ENCODE measurements at regions not wholly inside any gene's neighbourhood (a gene's known extent, or its start where the extent isn't known, plus 50 kb on each side); places are given as distances from the start of the nearest gene placed in this dataset.

DNA sequence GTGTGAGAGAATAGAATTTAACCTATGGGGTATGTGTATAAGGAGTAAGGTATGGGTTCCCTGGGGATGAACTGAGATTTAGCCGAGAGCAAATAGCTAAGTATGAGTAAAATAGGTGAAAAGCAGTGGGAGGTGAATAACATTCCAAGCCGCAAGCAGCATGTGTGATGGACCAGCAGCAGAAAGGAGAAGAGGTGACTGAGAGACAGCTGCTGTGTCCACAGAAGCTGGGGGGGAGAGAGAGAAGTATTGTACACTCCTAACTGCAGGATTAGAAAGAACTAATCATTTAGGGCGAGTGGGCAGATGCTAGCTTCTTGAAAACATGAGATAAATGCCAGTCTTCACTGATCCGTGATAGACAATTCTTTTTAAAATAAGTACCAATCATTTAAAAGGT lies 296.0 kb downstream of the KLHL4 start:
- 80 to 83% methylated on average over 1 of the region's 4 CpGs for WGBS, 2 experiments (ENCODE audit: insufficient coverage in 2 of 2)
- Histone ChIP-seq H3K4me1 (ENCODE audit: control insufficient read depth, insufficient read depth, low read length, poor library complexity, severe bottlenecking) (no peaks in the 10 kb centered on the region), H3K4me3 (ENCODE audit: extremely low read depth, insufficient read depth, low read length, poor library complexity, severe bottlenecking) (no peak overlapping the region), H3K36me3 (ENCODE audit: control insufficient read depth, insufficient read depth, low read length) (no peaks in the 10 kb centered on the region), H3K27ac (ENCODE audit: low read depth, low read length, severe bottlenecking) (no peak overlapping the region), H3K9me3 (ENCODE audit: control insufficient read depth, low read length) (no peaks in the 10 kb centered on the region)

DNA sequence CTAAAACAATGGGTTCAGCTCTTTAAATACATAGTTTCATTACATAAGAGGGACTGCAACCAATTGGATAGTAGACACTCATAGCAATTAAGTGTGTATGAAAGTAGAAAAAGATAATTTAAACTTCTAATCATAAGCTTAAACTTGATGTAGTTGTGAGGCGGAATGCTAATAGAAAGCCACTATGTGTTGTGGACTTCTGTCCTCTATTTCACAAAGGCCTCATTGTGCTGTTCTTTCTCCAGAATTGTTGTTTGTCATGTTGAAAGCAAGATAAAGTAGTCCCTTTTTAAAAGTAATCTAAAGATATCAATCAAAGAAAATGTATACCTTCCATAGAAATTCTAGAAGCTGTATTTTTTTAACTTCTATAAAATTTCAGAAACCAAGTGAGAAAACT lies 329.4 kb downstream of the KLHL4 start:
- Histone ChIP-seq H3K4me1 (ENCODE audit: control insufficient read depth, insufficient read depth, low read length, poor library complexity, severe bottlenecking) (no peaks in the 10 kb centered on the region), H3K9me3 (ENCODE audit: control insufficient read depth, low read length) (no peaks in the 10 kb centered on the region), H3K27ac (ENCODE audit: low read depth, low read length, severe bottlenecking) (no peak overlapping the region), H3K36me3 (ENCODE audit: control insufficient read depth, insufficient read depth, low read length) (no peaks in the 10 kb centered on the region), H3K4me3 (ENCODE audit: extremely low read depth, insufficient read depth, low read length, poor library complexity, severe bottlenecking) (no peak overlapping the region)
- WGBS, 2 experiments (ENCODE audit: insufficient coverage in 2 of 2) = no CpG with 5 or more reads among the region's 1 CpG

DNA sequence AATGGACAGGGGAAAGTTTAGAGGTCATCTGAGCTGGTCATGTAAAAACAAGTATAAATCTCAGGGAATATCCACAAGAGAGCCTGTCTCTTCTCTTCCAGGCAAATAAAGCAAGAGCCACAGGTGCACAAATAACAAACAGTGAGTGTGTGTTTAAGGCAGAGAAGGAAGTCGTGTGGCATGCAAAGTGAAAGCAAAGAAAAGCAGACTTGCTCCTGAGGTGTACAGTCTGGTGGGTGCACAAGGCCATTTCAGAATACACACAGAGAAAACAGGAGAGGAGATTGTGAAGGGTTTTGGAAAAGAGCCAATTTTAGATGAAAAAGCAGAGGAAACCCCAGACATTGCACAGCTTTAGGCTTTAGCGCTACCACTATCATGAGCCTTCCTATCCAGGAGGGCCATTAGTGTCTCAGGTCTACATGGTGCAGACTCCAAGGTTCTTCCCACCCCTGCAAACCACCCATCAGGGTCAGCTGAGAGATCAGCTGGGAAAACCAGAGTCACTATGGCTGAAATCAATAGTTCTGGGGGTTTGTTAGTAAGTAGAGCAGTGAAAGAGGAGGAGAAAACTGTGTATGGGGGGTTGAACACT lies 355.8 kb downstream of the KLHL4 start:
- no peak overlapping the region for H3K27ac ChIP-seq (ENCODE audit: low read depth, low read length, severe bottlenecking)
- 100% methylated on average over 1 to 2 of the region's 2 CpGs for WGBS, 2 experiments (ENCODE audit: insufficient coverage in 2 of 2)
- H3K36me3 ChIP-seq (ENCODE audit: control insufficient read depth, insufficient read depth, low read length) = no peaks in the 10 kb centered on the region
- no peaks in the 10 kb centered on the region for H3K4me1 ChIP-seq (ENCODE audit: control insufficient read depth, insufficient read depth, low read length, poor library complexity, severe bottlenecking)
- no peak overlapping the region for H3K4me3 ChIP-seq (ENCODE audit: extremely low read depth, insufficient read depth, low read length, poor library complexity, severe bottlenecking)
- H3K9me3 ChIP-seq (ENCODE audit: control insufficient read depth, low read length) = no peaks in the 10 kb centered on the region

DNA sequence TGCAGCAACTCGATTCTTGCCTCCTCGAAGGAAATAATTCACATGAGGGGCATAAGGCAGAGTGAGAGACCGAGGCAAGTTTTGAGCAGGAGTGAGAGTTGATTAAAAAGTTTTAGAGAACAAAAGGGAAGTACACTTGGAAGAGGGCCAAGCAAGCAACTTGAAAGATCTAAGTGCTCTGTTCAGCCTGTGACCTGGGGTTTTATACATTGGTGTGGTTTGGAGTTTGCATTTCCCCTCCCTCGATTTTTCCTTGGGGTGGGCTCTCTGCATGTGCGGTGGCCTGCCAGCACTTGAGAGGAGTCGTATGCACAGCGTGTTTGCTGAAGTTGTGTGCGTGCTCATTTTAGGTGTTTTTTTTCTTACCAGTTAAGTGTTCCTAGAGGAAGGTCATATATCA lies 356.4 kb downstream of the KLHL4 start:
- Histone ChIP-seq H3K36me3 (ENCODE audit: control insufficient read depth, insufficient read depth, low read length) (no peaks in the 10 kb centered on the region), H3K27ac (ENCODE audit: low read depth, low read length, severe bottlenecking) (no peak overlapping the region), H3K4me1 (ENCODE audit: control insufficient read depth, insufficient read depth, low read length, poor library complexity, severe bottlenecking) (no peaks in the 10 kb centered on the region), H3K4me3 (ENCODE audit: extremely low read depth, insufficient read depth, low read length, poor library complexity, severe bottlenecking) (no peak overlapping the region), H3K9me3 (ENCODE audit: control insufficient read depth, low read length) (no peaks in the 10 kb centered on the region)
- 100% methylated on average over 3 of the region's 8 CpGs; no CpG with 5 or more reads in 1 of the 2 experiments for WGBS, 2 experiments (ENCODE audit: insufficient coverage in 2 of 2)

DNA sequence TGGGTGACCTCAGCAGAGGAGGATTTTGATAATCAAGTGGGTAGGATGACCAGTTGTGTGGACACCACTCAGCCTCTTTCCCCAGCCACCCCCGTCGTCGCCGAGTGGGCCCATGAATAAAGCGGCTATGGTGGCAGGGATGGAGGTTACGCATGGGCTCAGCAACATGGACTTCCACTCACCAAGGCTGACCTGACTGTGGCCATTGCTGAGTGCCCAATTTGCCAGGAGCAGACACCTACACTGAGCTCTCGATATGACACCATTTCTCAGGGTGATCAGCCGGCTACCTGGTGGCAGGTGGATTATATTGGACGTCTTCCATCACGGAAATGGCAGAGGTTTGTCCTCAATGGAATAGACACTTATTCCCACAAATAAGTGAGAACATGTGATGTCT lies 361.3 kb downstream of the KLHL4 start:
- Histone ChIP-seq H3K27ac (ENCODE audit: low read depth, low read length, severe bottlenecking) (no peak overlapping the region), H3K36me3 (ENCODE audit: control insufficient read depth, insufficient read depth, low read length) (no peaks in the 10 kb centered on the region), H3K9me3 (ENCODE audit: control insufficient read depth, low read length) (no peaks in the 10 kb centered on the region), H3K4me3 (ENCODE audit: extremely low read depth, insufficient read depth, low read length, poor library complexity, severe bottlenecking) (no peak overlapping the region), H3K4me1 (ENCODE audit: control insufficient read depth, insufficient read depth, low read length, poor library complexity, severe bottlenecking) (no peaks in the 10 kb centered on the region)
- WGBS, 2 experiments (ENCODE audit: insufficient coverage in 2 of 2) = 90% methylated on average over 2 of the region's 10 CpGs

DNA sequence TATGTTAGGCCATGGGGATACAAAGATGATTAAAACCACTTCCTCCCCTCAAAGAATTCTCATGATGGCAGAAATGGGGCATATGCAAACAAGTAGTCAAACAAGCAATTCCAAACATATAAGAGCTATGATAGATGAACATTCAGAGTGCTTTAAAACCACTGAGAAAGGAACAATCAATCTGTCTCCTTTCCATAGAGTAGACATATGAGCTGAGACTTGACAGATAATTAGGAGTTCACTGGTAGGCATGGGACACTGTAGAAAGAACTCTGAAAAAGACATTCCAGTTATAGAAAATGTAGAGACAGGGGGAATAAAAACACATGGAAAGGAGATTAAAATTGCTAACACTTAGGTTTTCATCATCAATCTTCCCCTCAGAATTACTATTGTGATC lies 372.8 kb downstream of the KLHL4 start:
- Histone ChIP-seq H3K27ac (ENCODE audit: low read depth, low read length, severe bottlenecking) (no peak overlapping the region), H3K4me1 (ENCODE audit: control insufficient read depth, insufficient read depth, low read length, poor library complexity, severe bottlenecking) (no peaks in the 10 kb centered on the region), H3K4me3 (ENCODE audit: extremely low read depth, insufficient read depth, low read length, poor library complexity, severe bottlenecking) (no peak overlapping the region), H3K9me3 (ENCODE audit: control insufficient read depth, low read length) (no peaks in the 10 kb centered on the region), H3K36me3 (ENCODE audit: control insufficient read depth, insufficient read depth, low read length) (no peaks in the 10 kb centered on the region)

DNA sequence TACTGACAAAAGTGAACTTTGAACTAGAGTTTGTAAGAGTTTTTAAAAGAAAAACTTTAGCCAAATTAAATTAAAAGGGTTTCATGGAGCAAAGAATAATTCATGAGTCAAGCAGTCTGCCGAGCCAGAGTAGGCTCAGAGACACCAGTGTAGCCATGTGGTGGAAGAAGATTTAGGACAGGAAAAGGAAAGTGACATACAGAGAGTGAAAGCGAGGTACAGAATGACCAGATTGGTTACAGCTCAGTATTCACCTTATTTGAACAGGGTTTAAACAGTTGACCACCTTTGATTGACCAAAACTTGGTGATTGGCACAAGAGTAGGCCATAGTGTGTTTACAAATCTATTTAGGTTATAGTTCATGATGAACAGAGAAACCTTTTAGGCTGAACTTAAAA lies 377.8 kb downstream of the KLHL4 start:
- Histone ChIP-seq H3K4me3 (ENCODE audit: extremely low read depth, insufficient read depth, low read length, poor library complexity, severe bottlenecking) (no peak overlapping the region), H3K4me1 (ENCODE audit: control insufficient read depth, insufficient read depth, low read length, poor library complexity, severe bottlenecking) (no peaks in the 10 kb centered on the region), H3K27ac (ENCODE audit: low read depth, low read length, severe bottlenecking) (no peak overlapping the region), H3K36me3 (ENCODE audit: control insufficient read depth, insufficient read depth, low read length) (no peaks in the 10 kb centered on the region), H3K9me3 (ENCODE audit: control insufficient read depth, low read length) (no peaks in the 10 kb centered on the region)
- 100% methylated on average over 1 of the region's 2 CpGs; no CpG with 5 or more reads in 1 of the 2 experiments for WGBS, 2 experiments (ENCODE audit: insufficient coverage in 2 of 2)

DNA sequence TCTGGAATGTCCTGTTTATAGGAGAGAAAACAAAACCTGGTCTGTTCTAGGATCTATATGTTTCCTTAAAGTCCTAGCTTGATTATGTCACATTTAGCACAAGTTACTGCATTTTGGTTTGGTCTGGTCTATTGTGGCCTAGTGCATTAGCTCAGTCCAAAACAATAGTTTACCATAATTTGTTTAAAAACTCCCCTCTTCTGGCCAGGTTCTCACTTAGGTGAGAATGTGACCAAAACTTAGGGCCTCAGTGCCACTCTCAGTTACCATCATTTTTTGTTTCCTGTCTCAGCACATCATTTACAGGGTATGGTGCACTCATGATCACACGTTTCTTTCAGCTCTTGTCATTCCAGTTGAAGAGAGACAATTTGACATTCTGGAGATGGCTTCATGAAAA lies 378.5 kb downstream of the KLHL4 start:
- H3K4me3 ChIP-seq (ENCODE audit: extremely low read depth, insufficient read depth, low read length, poor library complexity, severe bottlenecking) = no peak overlapping the region
- no peak overlapping the region for H3K27ac ChIP-seq (ENCODE audit: low read depth, low read length, severe bottlenecking)
- H3K4me1 ChIP-seq (ENCODE audit: control insufficient read depth, insufficient read depth, low read length, poor library complexity, severe bottlenecking) = no peaks in the 10 kb centered on the region
- no peaks in the 10 kb centered on the region for H3K9me3 ChIP-seq (ENCODE audit: control insufficient read depth, low read length)
- 100% methylated on average over 1 of the region's 1 CpG; no CpG with 5 or more reads in 1 of the 2 experiments for WGBS, 2 experiments (ENCODE audit: insufficient coverage in 2 of 2)
- no peaks in the 10 kb centered on the region for H3K36me3 ChIP-seq (ENCODE audit: control insufficient read depth, insufficient read depth, low read length)

DNA sequence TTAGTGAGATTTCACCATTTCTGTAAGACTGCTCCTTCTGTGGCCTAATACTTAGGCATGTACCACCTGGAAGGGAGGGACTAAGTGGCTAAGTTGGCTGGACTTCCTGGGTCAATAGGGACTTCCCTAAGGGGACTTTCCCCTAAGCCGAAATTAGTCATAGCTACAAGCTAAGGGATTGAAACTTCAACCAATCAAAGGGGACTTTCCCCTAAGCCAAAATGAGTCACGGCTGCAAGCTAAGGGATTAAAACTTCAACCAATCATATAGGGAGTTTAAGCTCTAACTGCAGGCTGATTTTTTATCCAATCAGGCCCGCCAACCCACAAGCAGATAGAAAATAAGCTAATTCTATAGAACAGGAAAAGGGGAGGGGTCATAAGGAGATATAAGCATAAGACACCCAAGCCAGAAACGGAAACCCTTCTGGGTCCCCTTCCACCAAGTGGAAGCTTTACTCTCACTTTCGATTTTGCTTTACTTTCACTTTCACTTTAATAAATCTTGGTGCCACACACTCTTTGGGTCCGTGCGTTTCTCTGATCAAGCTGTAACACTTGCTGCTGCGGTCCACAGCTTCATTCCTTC lies 382.8 kb downstream of the KLHL4 start:
- Histone ChIP-seq H3K9me3 (ENCODE audit: control insufficient read depth, low read length) (no peaks in the 10 kb centered on the region), H3K4me1 (ENCODE audit: control insufficient read depth, insufficient read depth, low read length, poor library complexity, severe bottlenecking) (no peaks in the 10 kb centered on the region), H3K27ac (ENCODE audit: low read depth, low read length, severe bottlenecking) (no peak overlapping the region), H3K36me3 (ENCODE audit: control insufficient read depth, insufficient read depth, low read length) (no peaks in the 10 kb centered on the region), H3K4me3 (ENCODE audit: extremely low read depth, insufficient read depth, low read length, poor library complexity, severe bottlenecking) (no peak overlapping the region)
- 90 to 98% methylated on average over 3 to 5 of the region's 8 CpGs for WGBS, 2 experiments (ENCODE audit: insufficient coverage in 2 of 2)

DNA sequence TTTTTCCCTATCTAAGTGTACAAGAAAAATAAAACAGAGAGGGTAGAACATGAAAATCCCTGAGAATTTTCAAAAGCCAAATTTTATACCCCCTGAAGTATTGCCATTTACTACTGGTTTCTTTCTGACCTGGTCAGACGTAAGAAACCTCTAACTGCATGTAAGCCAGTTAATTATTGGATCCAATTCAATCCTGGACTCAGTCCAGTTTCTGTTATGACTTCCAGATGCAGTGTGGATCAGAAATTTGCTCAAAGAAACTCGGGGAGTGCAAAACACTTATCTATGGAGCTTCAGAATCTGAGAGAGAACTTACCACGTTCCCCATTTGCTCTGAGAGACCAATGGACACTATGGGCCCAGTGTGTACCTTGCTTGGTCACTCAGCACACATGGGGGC lies 383.5 kb downstream of the KLHL4 start:
- Histone ChIP-seq H3K36me3 (ENCODE audit: control insufficient read depth, insufficient read depth, low read length) (no peaks in the 10 kb centered on the region), H3K4me3 (ENCODE audit: extremely low read depth, insufficient read depth, low read length, poor library complexity, severe bottlenecking) (no peak overlapping the region), H3K27ac (ENCODE audit: low read depth, low read length, severe bottlenecking) (no peak overlapping the region), H3K4me1 (ENCODE audit: control insufficient read depth, insufficient read depth, low read length, poor library complexity, severe bottlenecking) (no peaks in the 10 kb centered on the region), H3K9me3 (ENCODE audit: control insufficient read depth, low read length) (no peaks in the 10 kb centered on the region)
- 80% methylated on average over 1 of the region's 3 CpGs; no CpG with 5 or more reads in 1 of the 2 experiments for WGBS, 2 experiments (ENCODE audit: insufficient coverage in 2 of 2)

DNA sequence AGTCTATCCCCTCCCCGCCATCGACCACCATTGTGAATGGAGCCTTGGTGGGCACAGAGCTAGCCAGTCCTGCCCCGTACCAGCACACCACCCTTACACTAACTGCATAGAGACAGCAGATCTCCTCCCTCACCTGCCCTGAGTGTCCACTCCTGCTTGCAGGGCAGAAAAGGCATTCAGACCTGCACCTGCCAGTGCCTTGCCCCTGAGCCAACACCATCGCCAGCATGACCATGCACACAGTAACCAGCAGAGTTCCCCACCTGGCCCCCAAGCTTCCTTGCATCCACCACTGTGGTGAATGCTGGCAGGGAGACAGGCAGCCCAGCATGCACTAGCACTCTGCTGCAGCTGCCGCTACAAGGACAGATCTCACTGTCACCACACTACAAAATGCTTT lies 397.1 kb downstream of the KLHL4 start:
- Histone ChIP-seq H3K27ac (ENCODE audit: low read depth, low read length, severe bottlenecking) (no peak overlapping the region), H3K36me3 (ENCODE audit: control insufficient read depth, insufficient read depth, low read length) (no peaks in the 10 kb centered on the region)
- 60 to 80% methylated on average over 1 of the region's 5 CpGs for WGBS, 2 experiments (ENCODE audit: insufficient coverage in 2 of 2)

More for the DNA sequence above, 397.1 kb downstream of the KLHL4 start:
- Histone ChIP-seq H3K4me3 (ENCODE audit: extremely low read depth, insufficient read depth, low read length, poor library complexity, severe bottlenecking) (no peak overlapping the region), H3K9me3 (ENCODE audit: control insufficient read depth, low read length) (no peaks in the 10 kb centered on the region), H3K4me1 (ENCODE audit: control insufficient read depth, insufficient read depth, low read length, poor library complexity, severe bottlenecking) (no peaks in the 10 kb centered on the region)
